ENCODE measurements at regions not wholly inside any gene's neighbourhood (a gene's known extent, or its start where the extent isn't known, plus 50 kb on each side); places are given as distances from the start of the nearest gene placed in this dataset.

- TF ChIP-seq CTCF (IDR thresholded peaks at IDR 0.05): no peak
- DNase-seq (ENCODE audit: low spot score) (no peak), ATAC-seq (ENCODE audit: low FRiP score) (no peak)
These were observed 313.5 kb downstream of the TMA16 start for GRCh38 chr4:163808011-163808410.

- no peak for TF ChIP-seq CTCF (IDR thresholded peaks at IDR 0.05)
- ATAC-seq (ENCODE audit: low FRiP score): no peak
These were observed 316.3 kb downstream of the TMA16 start for GRCh38 chr4:163810755-163811154.

GRCh38 chr4:163815776-163816175 lies 321.3 kb downstream of the TMA16 start:
- DNase-seq (ENCODE audit: low spot score): no peak
- no peak for ATAC-seq (ENCODE audit: low FRiP score)
- no peak for TF ChIP-seq CTCF (IDR thresholded peaks at IDR 0.05)

More at GRCh38 chr4:163810755-163811154, 316.3 kb downstream of the TMA16 start:
- no peak for DNase-seq (ENCODE audit: low spot score)

- ATAC-seq (ENCODE audit: low FRiP score): no peak
- DNase-seq (ENCODE audit: low spot score): no peak
- TF ChIP-seq CTCF (IDR thresholded peaks at IDR 0.05): no peak
These were observed 322.0 kb downstream of the TMA16 start for GRCh38 chr4:163816494-163816893.

- DNase-seq (ENCODE audit: low spot score): no peak
- TF ChIP-seq CTCF (IDR thresholded peaks at IDR 0.05): no peak
- no peak for ATAC-seq (ENCODE audit: low FRiP score)
These were observed 324.2 kb downstream of the TMA16 start for GRCh38 chr4:163818673-163819072.

GRCh38 chr4:163833669-163834068 lies 339.2 kb downstream of the TMA16 start:
- DNase-seq (ENCODE audit: low spot score): no peak
- no peak for ATAC-seq (ENCODE audit: low FRiP score)
- TF ChIP-seq CTCF (IDR thresholded peaks at IDR 0.05): no peak

GRCh38 chr4:163846008-163846407 lies 351.5 kb downstream of the TMA16 start:
- DNase-seq (ENCODE audit: low spot score) (no peak), ATAC-seq (ENCODE audit: low FRiP score) (no peak)
- no peak for TF ChIP-seq CTCF (IDR thresholded peaks at IDR 0.05)

Data from omental fat pad (tissue), 3 donors.